Activated CD4-positive, alpha-beta memory T cell treated with anti-CD3 and anti-CD28 coated beads for 36 hours (primary cell): ENCODE measurements at regions not wholly inside any gene's neighbourhood (a gene's known extent, or its start where the extent isn't known, plus 50 kb on each side); places are given as distances from the start of the nearest gene placed in this dataset.
"Not testable (repeated sequence)": the region's sequence is repeated elsewhere in the genome, so short reads cannot be mapped to it uniquely, and the experiment has no call there.

ENCODE experiments used
- CTCF ChIA-PET: fragments of 350-600 bp; sonication (Branson Sonifier 250); formaldehyde crosslinking; loops from one replicate; lab custom pipeline; 2021; ENCODE audit warnings: antibody characterized with exemption, inconsistent platforms; lab: Charles Lee
- POLR2A ChIA-PET: fragments of 350-600 bp; sonication (Branson Sonifier 250); formaldehyde crosslinking; loops from one replicate; lab custom pipeline; 2021; ENCODE audit warnings: antibody characterized with exemption; lab: Charles Lee
- DNase-seq: peaks from one replicate; pipeline ENCODE4 v3.0.0-alpha.2; 2020
- H3K27ac Mint-ChIP-seq: one replicate; pipeline ENCODE4 v1.8.0; 2021; ENCODE audit warnings: mixed read lengths
- H3K27me3 Mint-ChIP-seq: one replicate; pipeline ENCODE4 v1.8.0; 2021; ENCODE audit warnings: mixed read lengths
- H3K36me3 Mint-ChIP-seq: one replicate; pipeline ENCODE4 v1.8.0; 2021; ENCODE audit warnings: mixed read lengths
- H3K4me1 Mint-ChIP-seq: one replicate; pipeline ENCODE4 v1.8.0; 2021; ENCODE audit warnings: low read depth, mixed read lengths
- H3K4me3 Mint-ChIP-seq: one replicate; pipeline ENCODE4 v1.8.0; 2021; ENCODE audit warnings: mild to moderate bottlenecking, mixed read lengths
- H3K9me3 Mint-ChIP-seq: one replicate; pipeline ENCODE4 v1.8.0; 2021; ENCODE audit warnings: mixed read lengths
- intact Hi-C: fragments of 100-400 bp; cut with micrococcal nuclease; formaldehyde crosslinking; loops from one replicate; pipeline ENCODE4 v1.15.1; 2023

GRCh38 chr9:99650187-99650874, 171.4 kb upstream of the NR4A3 start:
- intact Hi-C loops: no loop called here
- no peak overlapping the region for H3K4me3 Mint-ChIP-seq
- no peaks in the 10 kb centered on the region for H3K36me3 Mint-ChIP-seq
- H3K27ac Mint-ChIP-seq: no peak overlapping the region
- no peaks in the 10 kb centered on the region for H3K4me1 Mint-ChIP-seq
- no peak for DNase-seq
- ChIA-PET POLR2A (no interaction called here), CTCF (no interaction called here)
- peaks cover 1% of the 10 kb centered on the region for H3K27me3 Mint-ChIP-seq
- H3K9me3 Mint-ChIP-seq: peaks cover 2% of the 10 kb centered on the region

- no peak for DNase-seq
- POLR2A ChIA-PET: no interaction called here
These were observed 161.5 kb upstream of the NR4A3 start for GRCh38 chr9:99660191-99660636.

GRCh38 chr9:99663297-99663696, 158.4 kb upstream of the NR4A3 start:
- no peaks in the 10 kb centered on the region for H3K9me3 Mint-ChIP-seq
- H3K36me3 Mint-ChIP-seq: no peaks in the 10 kb centered on the region
- ChIA-PET POLR2A (no interaction called here), CTCF (no interaction called here)
- intact Hi-C loops: no loop called here
- H3K27me3 Mint-ChIP-seq: peaks cover 9% of the 10 kb centered on the region
- H3K4me3 Mint-ChIP-seq: no peak overlapping the region
- peaks cover 4% of the 10 kb centered on the region for H3K4me1 Mint-ChIP-seq
- no peak for DNase-seq
- no peak overlapping the region for H3K27ac Mint-ChIP-seq

More at GRCh38 chr9:99660191-99660636, 161.5 kb upstream of the NR4A3 start:
- Mint-ChIP-seq H3K4me1 (no peaks in the 10 kb centered on the region), H3K27ac (no peak overlapping the region), H3K4me3 (no peak overlapping the region), H3K27me3 (peaks cover 10% of the 10 kb centered on the region), H3K9me3 (no peaks in the 10 kb centered on the region), H3K36me3 (no peaks in the 10 kb centered on the region)
- intact Hi-C loops: no loop called here
- CTCF ChIA-PET: no interaction called here

- Mint-ChIP-seq H3K4me3 (no peak overlapping the region), H3K27me3 (peaks cover 9% of the 10 kb centered on the region), H3K9me3 (no peaks in the 10 kb centered on the region), H3K36me3 (no peaks in the 10 kb centered on the region), H3K4me1 (peaks cover 4% of the 10 kb centered on the region), H3K27ac (no peak overlapping the region)
- ChIA-PET POLR2A (no interaction called here), CTCF (no interaction called here)
- intact Hi-C loops: no loop called here
- no peak for DNase-seq
These were observed 157.8 kb upstream of the NR4A3 start for GRCh38 chr9:99663856-99664255.

- intact Hi-C loops: no loop called here
- Mint-ChIP-seq H3K36me3 (no peaks in the 10 kb centered on the region), H3K9me3 (no peaks in the 10 kb centered on the region), H3K4me1 (peaks cover 4% of the 10 kb centered on the region), H3K27ac (no peak overlapping the region), H3K4me3 (no peak overlapping the region), H3K27me3 (peaks cover 5% of the 10 kb centered on the region)
- DNase-seq: no peak
- ChIA-PET CTCF (no interaction called here), POLR2A (no interaction called here)
These were observed 155.1 kb upstream of the NR4A3 start for GRCh38 chr9:99666571-99666970.

GRCh38 chr9:99670886-99671285, 150.8 kb upstream of the NR4A3 start:
- H3K36me3 Mint-ChIP-seq, H3K27ac Mint-ChIP-seq, POLR2A ChIA-PET, H3K4me3 Mint-ChIP-seq, CTCF ChIA-PET, H3K27me3 Mint-ChIP-seq, H3K9me3 Mint-ChIP-seq, intact Hi-C loops, H3K4me1 Mint-ChIP-seq, DNase-seq: not testable (repeated sequence)

GRCh38 chr9:99677281-99677680, 144.4 kb upstream of the NR4A3 start:
- intact Hi-C loops: no loop called here

GRCh38 chr9:99678566-99678965, 143.1 kb upstream of the NR4A3 start:
- Mint-ChIP-seq H3K27ac (no peak overlapping the region), H3K9me3 (peaks cover 16% of the 10 kb centered on the region), H3K27me3 (no peaks in the 10 kb centered on the region), H3K36me3 (no peaks in the 10 kb centered on the region), H3K4me3 (no peak overlapping the region), H3K4me1 (no peaks in the 10 kb centered on the region)
- no peak for DNase-seq
- intact Hi-C loops: no loop called here
- ChIA-PET POLR2A (no interaction called here), CTCF (no interaction called here)

More at GRCh38 chr9:99677281-99677680, 144.4 kb upstream of the NR4A3 start:
- no peak overlapping the region for H3K4me3 Mint-ChIP-seq
- no peaks in the 10 kb centered on the region for H3K36me3 Mint-ChIP-seq
- no peak for DNase-seq
- H3K27me3 Mint-ChIP-seq: no peaks in the 10 kb centered on the region
- H3K27ac Mint-ChIP-seq: no peak overlapping the region
- H3K9me3 Mint-ChIP-seq: peaks cover 13% of the 10 kb centered on the region
- ChIA-PET CTCF (no interaction called here), POLR2A (no interaction called here)
- no peaks in the 10 kb centered on the region for H3K4me1 Mint-ChIP-seq

- Mint-ChIP-seq H3K9me3 (peaks cover 14% of the 10 kb centered on the region), H3K27ac (no peak overlapping the region), H3K36me3 (no peaks in the 10 kb centered on the region), H3K4me1 (no peaks in the 10 kb centered on the region), H3K4me3 (no peak overlapping the region), H3K27me3 (no peaks in the 10 kb centered on the region)
- DNase-seq: no peak
- ChIA-PET CTCF (no interaction called here), POLR2A (no interaction called here)
- intact Hi-C loops: no loop called here
These were observed 141.5 kb upstream of the NR4A3 start for GRCh38 chr9:99680191-99680590.

GRCh38 chr9:99681113-99681512, 140.6 kb upstream of the NR4A3 start:
- no peaks in the 10 kb centered on the region for H3K27me3 Mint-ChIP-seq
- no peak for DNase-seq
- peaks cover 8% of the 10 kb centered on the region for H3K9me3 Mint-ChIP-seq
- H3K4me1 Mint-ChIP-seq: no peaks in the 10 kb centered on the region
- POLR2A ChIA-PET: no interaction called here
- no peak overlapping the region for H3K27ac Mint-ChIP-seq
- CTCF ChIA-PET: no interaction called here
- intact Hi-C loops: no loop called here
- H3K36me3 Mint-ChIP-seq: no peaks in the 10 kb centered on the region
- H3K4me3 Mint-ChIP-seq: no peak overlapping the region

- intact Hi-C loops: no loop called here
- H3K27ac Mint-ChIP-seq: no peak overlapping the region
- DNase-seq: no peak
- H3K27me3 Mint-ChIP-seq: no peaks in the 10 kb centered on the region
- no peaks in the 10 kb centered on the region for H3K4me1 Mint-ChIP-seq
- no peak overlapping the region for H3K4me3 Mint-ChIP-seq
- POLR2A ChIA-PET: no interaction called here
- H3K9me3 Mint-ChIP-seq: peaks cover 5% of the 10 kb centered on the region
- CTCF ChIA-PET: no interaction called here
- no peaks in the 10 kb centered on the region for H3K36me3 Mint-ChIP-seq
These were observed 139.3 kb upstream of the NR4A3 start for GRCh38 chr9:99682378-99682777.

- CTCF ChIA-PET: no interaction called here
- POLR2A ChIA-PET: no interaction called here
- no peaks in the 10 kb centered on the region for H3K4me1 Mint-ChIP-seq
- H3K4me3 Mint-ChIP-seq: no peak overlapping the region
- peaks cover 5% of the 10 kb centered on the region for H3K9me3 Mint-ChIP-seq
- H3K27me3 Mint-ChIP-seq: no peaks in the 10 kb centered on the region
- H3K27ac Mint-ChIP-seq: no peak overlapping the region
- no peak for DNase-seq
- intact Hi-C loops: no loop called here
- H3K36me3 Mint-ChIP-seq: no peaks in the 10 kb centered on the region
These were observed 138.8 kb upstream of the NR4A3 start for GRCh38 chr9:99682870-99683269.

GRCh38 chr9:99690573-99690972, 131.1 kb upstream of the NR4A3 start:
- ChIA-PET CTCF (interaction anchor here (0.6 kb wide), 1 partner anchor 61 kb away, joined by 3 read pairs; no protein-coding TSS in a partner anchor), POLR2A (no interaction called here)
- intact Hi-C loops: no loop called here
- no peak overlapping the region for H3K27ac Mint-ChIP-seq
- H3K4me3 Mint-ChIP-seq: no peak overlapping the region
- no peaks in the 10 kb centered on the region for H3K9me3 Mint-ChIP-seq
- H3K27me3 Mint-ChIP-seq: peaks cover 5% of the 10 kb centered on the region
- H3K36me3 Mint-ChIP-seq: no peaks in the 10 kb centered on the region
- DNase-seq: no peak
- no peaks in the 10 kb centered on the region for H3K4me1 Mint-ChIP-seq
